RPMI8226 (cell line): ENCODE measurements at regions not wholly inside any gene's neighbourhood (a gene's known extent, or its start where the extent isn't known, plus 50 kb on each side); places are given as distances from the start of the nearest gene placed in this dataset.
"Not testable (repeated sequence)": the region's sequence is repeated elsewhere in the genome, so short reads cannot be mapped to it uniquely, and the experiment has no call there.

ENCODE experiments used
- DNase-seq: peaks from one replicate; pipeline ENCODE4 v3.0.0-alpha.2; 2015

- DNase-seq, result peak; percentile 27
Observed at GRCh38 chr20:11976966-11977365, 59.3 kb downstream of the BTBD3 start.

GRCh38 chr20:11978496-11978895 lies 60.8 kb downstream of the BTBD3 start:
- DNase-seq, result no peak

- DNase-seq, result peak; percentile 19
Observed at GRCh38 chr20:11979306-11979990, 61.8 kb downstream of the BTBD3 start.

GRCh38 chr20:11980263-11980662 lies 62.6 kb downstream of the BTBD3 start:
- peak; percentile 23 for DNase-seq

GRCh38 chr20:11981366-11981947 lies 63.8 kb downstream of the BTBD3 start:
- DNase-seq, result no peak

- DNase-seq, result no peak
Observed at GRCh38 chr20:11982289-11982954, 64.7 kb downstream of the BTBD3 start.

GRCh38 chr20:11982955-11983470 lies 65.3 kb downstream of the BTBD3 start:
- DNase-seq, result no peak

- no peak for DNase-seq
Observed at GRCh38 chr20:11986954-11987353, 69.3 kb downstream of the BTBD3 start.

- DNase-seq, result no peak
Observed at GRCh38 chr20:11987526-11987925, 69.8 kb downstream of the BTBD3 start.

GRCh38 chr20:11989018-11989771 lies 71.5 kb downstream of the BTBD3 start:
- no peak for DNase-seq

GRCh38 chr20:11992426-11992825 lies 74.7 kb downstream of the BTBD3 start:
- no peak for DNase-seq

- peak; percentile 66 for DNase-seq
Observed at GRCh38 chr20:11993886-11994461, 76.3 kb downstream of the BTBD3 start.

GRCh38 chr20:11995805-11996567 lies 78.3 kb downstream of the BTBD3 start:
- no peak for DNase-seq

- not testable (repeated sequence) for DNase-seq
Observed at GRCh38 chr20:12004776-12005175, 87.1 kb downstream of the BTBD3 start.

- peak; percentile 72 for DNase-seq
Observed at GRCh38 chr20:12012241-12013222, 94.8 kb downstream of the BTBD3 start.

GRCh38 chr20:12014276-12014675 lies 96.6 kb downstream of the BTBD3 start:
- no peak for DNase-seq

- no peak for DNase-seq
Observed at GRCh38 chr20:12014736-12015135, 97.0 kb downstream of the BTBD3 start.

- no peak for DNase-seq
Observed at GRCh38 chr20:12016291-12016690, 98.6 kb downstream of the BTBD3 start.

- no peak for DNase-seq
Observed at GRCh38 chr20:12019715-12020114, 102.0 kb downstream of the BTBD3 start.

GRCh38 chr20:12020846-12021245 lies 103.2 kb downstream of the BTBD3 start:
- no peak for DNase-seq

- no peak for DNase-seq
Observed at GRCh38 chr20:12022126-12022525, 104.4 kb downstream of the BTBD3 start.
